ENCODE measurements at regions not wholly inside any gene's neighbourhood (a gene's known extent, or its start where the extent isn't known, plus 50 kb on each side); places are given as distances from the start of the nearest gene placed in this dataset.

DNA sequence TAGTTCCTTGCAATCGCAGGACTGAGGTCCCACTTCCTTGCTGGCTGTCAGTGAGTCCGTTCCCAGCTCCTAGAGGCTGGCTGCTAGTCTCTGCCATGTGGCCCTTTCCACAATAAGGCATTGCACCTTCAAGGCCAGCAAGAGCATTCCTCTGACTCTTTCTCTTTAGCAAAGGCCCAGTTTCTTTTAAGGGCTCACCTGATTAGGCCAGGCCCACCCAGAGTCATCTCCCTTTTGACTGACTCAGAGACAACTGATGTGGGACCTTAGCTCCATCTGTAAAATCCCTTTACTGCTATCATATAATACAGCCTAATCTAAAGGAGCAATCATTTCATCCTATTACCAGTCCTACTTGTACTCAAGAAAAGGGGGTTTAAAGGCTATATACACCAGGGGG lies 278.2 kb downstream of the SLC4A3 start:
- no peak for DNase-seq

DNA sequence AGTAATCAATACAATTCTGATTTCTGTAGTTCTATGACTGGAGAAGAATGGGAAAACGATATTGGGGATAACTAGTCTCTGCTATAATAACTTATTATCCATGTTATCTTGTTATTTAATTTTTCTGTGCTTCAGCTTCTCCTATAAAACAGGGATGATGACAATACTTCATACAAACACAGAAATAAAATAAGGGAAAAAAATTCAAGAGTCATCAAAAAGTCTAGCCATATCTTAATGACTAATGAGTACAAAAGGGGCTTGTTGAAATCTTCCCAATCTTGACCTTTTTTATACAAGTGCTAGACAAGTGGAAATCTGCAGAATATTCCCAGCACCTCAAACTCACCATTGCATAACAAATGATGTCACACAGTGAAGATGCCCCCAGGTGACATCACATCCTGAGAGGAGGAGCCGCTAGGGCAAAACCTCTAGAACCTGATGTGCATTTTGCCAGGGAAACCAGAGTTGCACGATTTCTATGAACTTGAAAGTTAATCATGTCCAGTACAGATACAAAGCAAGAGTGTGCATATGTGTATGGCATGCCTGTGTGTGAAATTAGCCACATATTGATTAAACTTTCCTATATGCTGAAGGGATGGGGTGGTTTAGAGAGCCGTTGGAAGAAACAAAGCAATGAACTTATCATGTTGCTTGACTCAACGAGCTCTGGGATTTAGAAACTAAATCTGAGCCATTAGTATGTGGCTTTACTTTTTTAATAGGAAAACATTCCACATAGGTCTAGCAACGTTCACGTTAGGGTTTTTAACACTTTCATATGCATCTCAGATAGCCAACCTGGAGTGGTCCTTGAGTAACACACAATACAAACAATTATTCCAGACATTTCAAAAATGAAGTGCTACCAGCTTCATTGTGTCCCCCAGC lies 278.9 kb downstream of the SLC4A3 start:
- DNase-seq: no peak

DNA sequence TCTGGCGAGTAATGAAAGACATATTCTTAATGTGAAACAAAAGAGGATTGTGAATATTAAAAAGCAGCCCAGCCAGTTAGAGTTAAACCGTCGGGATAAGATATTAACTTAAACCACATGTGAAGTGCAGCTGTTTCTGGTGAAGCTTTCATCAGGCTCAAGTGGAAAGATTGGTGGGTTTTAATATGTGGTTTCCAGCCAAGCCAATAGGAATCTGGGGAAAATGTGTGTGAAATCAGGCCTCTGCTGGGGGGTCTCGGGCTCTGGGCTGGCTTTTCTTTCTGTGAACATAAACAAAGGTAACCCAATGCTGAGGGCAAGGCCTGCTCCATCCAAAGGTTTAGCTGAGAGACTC lies 279.6 kb downstream of the SLC4A3 start:
- DNase-seq: no peak

DNA sequence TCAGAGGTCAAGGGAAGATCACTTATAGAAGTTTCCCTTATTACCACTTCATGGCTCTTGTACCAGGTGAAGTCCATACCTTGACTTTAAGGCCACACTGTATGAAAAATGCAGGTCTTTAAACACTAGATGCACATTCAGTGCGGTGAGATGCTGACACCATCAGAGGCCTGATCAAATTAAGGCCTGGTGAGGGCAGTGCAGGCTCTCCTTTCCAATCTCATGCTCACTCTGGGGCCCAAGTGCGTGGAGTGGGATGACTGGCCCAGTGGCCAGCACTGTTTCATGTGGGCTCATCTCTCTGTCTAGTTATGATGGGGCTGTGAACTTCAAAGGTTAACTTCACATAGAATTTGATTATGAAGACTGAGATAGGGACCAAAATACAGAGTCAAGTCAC lies 281.1 kb downstream of the SLC4A3 start:
- DNase-seq: no peak

DNA sequence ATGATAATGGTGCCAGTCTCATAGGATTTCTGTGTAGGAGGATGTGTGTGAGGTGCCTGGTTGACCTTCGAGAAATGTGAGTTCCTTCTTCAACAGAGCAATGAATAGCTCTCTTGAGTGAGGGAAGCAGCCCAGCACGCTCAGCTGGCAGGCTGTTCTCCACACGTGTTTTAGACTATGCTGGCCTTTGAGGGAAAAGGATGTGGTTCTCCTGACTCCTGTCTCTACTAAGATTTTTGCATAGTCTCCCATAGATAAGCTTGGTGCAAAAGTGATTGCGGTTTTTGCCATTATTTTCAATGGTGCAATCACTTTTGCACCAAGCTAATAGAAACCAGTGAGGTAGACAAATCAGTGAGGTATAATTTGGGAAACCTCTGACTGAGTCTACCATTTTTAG lies 284.1 kb downstream of the SLC4A3 start:
- DNase-seq: no peak

DNA sequence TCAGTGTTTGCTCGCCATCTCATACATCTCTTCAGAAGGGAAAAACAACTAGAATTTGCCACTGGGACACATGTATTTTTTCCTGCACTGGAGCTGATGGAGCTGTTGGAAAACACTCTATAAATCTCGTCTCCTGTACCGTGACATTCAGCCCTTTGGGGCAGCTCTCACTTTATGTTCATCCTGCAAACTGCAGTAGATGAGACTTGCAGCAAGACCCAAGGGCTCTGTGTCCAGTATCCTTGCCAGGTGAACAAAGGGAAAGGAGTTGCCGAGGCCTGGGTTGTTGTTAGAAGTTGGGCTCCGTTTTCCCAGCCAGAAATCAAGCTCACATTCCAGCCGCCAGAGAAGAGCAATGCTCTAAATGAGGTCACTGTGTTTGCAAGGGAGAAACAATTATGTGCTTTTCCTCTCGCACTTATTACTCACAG lies 285.1 kb downstream of the SLC4A3 start:
- DNase-seq: no peak

DNA sequence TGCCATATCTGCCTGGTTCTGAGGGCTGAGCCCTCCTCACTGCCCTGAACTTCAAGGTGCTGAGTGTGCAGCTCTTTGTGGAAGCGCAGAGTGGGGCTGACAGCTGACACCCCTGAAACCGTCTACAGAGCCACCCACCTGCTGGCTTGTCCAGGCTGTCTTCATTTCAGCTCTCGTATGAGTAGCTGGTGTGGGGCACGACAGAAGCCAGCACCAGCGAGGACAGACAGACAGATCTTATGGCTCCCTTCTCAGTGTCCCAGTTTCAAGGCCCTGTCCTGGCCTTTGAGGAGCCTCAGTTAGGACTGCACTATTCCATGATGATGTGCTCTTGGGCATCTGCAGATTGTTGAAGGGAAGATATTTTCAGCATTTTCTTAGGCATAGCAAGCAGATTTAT lies 287.1 kb downstream of the SLC4A3 start:
- no peak for DNase-seq

DNA sequence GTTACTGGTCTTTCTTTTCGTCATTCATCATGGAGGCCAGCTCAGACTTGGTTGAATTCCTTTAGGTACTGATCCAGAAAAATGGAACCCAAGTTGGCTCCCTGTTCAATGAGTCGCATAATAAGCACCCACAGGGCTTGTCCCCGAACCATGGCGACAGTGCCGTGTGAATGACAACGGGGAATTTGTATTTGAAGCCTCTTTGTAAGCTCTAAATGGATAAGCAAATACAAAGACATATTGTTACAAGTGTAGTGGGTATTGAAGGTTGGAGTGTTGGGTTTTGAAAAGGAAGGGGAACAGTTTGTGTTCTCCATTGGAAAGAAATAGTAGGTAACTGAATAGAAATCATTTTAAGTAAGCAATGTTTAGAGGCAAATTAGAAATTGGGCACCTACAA lies 288.9 kb downstream of the SLC4A3 start:
- no peak for DNase-seq

DNA sequence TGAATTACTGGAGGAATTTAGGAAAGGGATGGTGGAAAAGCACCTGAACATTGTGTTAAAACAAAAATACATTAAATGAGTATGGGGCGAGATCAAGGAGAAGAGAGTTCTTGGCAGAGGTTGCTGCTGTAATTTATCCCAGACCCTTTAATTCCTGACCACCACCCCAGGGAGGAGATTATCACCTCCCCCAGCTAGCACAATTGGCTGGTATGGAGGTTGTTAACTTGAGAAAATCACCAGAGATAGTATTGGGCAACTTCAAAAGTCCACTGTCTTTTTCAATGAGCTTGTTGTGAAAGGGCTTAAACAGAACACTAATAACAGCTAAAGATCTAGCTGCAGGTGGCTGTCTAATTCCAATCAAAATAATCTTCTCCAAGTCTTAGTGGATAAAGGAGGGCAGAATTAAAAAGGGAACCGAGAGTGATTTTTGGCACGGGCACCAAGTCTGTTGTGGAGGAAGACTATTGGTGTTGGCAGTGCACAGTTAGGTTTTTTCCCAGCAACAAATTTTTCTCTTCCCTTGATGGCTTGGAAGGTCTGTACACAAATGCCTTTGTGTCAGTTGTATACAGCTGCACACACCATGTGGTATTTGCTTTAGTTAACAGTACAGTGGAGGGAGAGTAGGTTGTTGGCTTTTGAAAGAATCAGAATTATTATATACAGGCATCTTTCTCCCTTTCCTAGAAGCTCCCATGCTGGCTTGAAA lies 289.5 kb downstream of the SLC4A3 start:
- no peak for DNase-seq

DNA sequence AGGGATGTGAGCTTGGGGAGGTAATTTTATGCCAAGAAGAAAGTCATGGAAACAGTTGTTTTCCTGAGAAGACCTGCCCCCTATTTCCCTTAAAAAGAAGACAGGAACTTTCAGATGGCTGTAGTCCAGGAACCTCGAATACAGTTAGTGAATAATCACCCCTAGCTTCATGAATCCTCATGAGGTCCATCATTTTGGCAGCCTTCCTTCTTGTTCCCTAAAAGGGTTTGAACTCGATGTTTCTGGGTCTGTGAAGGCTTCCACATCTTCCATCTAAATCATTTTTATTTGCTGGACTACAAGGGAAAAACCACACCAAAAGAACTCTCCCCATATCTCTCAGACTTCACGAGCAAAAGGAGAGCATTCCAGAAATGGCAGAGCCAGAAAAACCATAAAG lies 290.8 kb downstream of the SLC4A3 start:
- no peak for DNase-seq

DNA sequence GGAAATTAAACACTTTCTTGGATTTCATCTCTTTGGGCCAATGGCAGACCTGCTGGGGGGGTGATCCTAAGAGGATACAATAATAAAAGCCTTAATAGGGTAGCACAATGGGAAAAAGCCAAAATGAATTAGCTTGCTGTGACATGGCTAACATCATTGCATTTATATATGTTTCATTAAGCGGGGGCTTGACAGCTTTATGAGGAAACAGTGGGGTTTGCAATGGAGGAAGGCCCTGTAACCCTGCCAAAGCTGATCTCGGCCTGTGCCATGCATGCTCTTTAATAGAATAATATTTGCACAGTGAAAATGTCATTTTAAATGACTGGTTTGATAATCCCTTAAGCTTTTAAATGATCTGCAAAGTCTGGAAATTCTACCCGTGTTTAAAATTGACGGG lies 291.5 kb downstream of the SLC4A3 start:
- no peak for DNase-seq

DNA sequence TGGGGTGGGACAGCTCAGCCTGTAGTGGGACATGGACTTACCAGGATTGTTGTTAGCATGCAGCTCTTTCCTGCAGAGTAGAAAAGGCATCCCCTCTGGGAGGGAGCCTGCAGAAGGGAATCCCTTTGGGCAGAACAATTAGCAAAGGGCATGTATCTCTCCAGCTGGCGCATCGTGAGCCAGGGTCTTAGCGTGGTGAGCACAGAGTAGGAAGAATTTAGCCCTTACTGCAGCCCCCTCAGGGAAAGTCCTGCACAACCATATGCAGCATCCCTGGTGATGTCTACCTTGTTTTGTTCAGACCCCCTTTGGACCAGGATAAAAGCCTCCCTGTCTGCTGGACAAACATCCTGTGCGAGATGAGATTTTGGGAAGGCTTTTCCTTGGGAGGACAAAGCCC lies 292.1 kb downstream of the SLC4A3 start:
- no peak for DNase-seq

DNA sequence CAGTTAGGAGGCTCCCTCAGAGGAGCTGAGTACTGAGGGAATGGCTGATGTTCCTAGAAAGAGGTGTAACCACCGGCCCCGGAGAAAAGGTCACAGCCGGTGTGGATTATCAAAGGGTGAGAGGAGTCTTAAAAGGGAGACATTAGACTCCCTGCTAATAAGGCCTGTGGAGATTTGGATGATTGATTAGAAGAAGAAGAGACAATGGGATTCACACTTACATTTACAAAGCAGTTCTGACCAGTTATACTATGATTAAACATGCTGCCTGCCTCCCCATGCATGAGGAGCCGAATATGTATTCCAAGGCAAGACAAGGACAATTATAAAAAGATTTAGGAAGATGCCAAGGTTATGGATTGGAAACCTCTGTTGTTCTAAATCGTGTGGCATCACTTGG lies 302.4 kb downstream of the SLC4A3 start:
- no peak for DNase-seq

DNA sequence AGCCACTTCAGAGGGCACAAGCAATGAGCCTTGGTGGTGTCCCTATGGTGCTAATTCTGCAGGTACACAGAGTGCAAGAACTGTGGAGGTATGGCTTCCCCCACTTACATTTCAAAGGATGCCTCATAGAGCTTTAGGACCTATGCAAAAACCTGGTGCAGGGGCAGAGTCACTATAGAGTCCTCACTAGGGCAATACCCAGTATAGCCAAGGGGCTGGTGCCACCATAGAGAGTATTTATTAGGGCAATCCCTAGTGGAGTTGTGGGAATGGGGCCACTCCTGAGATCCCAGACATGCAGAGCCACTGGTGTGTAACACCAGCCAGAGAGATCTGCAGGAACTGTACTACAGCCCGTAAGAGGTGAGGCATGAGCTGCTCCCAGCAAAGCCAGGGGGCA lies 312.2 kb downstream of the SLC4A3 start:
- DNase-seq: no peak

DNA sequence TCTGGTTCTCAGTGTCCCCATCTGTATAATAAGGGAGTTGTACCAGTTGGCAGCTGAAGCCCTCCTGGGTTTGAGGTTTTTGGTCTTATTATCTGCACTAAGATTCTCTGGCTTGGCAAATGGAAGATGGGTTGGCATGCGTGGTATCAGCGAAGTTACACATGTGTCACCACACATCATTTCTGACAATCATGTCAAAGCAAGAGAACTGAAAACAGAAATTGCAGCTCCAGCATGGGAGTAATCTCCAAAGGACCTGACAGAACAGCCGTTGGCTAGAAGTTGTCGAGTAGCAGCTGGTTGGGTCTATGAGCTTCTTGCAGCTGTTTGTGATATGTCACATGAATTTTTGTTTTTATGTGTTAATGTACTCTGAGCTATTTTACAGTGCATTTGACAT lies 317.4 kb downstream of the SLC4A3 start:
- no peak for DNase-seq

DNA sequence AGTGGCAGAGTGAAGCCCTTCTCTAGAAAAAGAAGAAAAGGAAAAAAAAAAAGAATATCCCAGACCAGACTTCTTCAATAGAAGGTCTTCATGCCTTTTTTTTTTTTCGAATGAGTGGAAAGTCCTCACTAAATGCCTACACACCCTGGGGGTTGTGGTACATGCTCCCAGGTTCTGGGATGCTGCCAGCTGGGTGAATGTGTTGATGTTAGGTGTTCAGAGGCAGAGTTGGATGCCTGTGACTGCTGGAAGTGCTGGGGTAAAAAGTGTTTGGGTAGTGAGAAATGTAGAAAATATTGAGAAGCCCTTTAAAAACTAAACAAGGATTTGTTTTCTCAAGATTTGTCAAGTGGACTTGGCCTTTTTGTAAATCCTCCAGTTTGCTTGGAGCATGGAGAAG lies 318.6 kb downstream of the SLC4A3 start:
- no peak for DNase-seq

DNA sequence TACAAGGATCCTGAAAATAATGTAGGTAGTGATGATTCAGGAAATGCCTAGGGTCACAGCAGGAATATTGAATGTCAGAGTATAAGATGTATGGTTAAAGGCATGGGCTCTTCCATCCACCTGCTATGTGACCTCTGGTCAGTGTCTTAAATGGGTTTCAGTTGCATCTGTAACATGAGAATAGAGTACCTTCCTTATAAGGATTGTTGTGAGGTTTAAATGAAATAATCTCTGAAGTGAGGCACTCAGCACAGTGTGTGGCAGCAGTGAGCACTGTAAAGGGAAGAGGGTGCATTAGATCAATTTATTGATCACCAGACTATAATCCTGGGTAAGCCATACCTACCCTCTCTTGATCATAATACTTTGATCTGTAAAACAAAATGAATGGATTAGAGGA lies 319.1 kb downstream of the SLC4A3 start:
- no peak for DNase-seq

DNA sequence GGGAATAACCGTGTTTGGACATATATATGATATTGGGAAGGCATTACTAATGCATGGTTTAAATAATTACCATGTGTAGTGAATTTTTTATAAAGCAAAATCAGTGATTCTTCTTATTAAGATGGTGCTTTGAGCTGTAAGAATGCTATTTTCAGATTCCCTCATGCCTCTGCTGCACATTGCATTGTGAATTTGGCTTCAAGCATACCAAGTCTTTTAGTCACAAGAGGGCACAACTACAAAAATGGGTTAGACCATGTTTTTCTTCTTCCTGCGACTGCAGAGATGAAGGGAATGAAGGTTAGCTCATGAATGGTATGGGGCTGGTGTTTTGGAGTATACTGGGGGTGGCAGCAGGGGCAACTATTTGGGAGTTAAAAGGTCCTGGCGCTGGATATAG lies 320.1 kb downstream of the SLC4A3 start:
- no peak for DNase-seq

DNA sequence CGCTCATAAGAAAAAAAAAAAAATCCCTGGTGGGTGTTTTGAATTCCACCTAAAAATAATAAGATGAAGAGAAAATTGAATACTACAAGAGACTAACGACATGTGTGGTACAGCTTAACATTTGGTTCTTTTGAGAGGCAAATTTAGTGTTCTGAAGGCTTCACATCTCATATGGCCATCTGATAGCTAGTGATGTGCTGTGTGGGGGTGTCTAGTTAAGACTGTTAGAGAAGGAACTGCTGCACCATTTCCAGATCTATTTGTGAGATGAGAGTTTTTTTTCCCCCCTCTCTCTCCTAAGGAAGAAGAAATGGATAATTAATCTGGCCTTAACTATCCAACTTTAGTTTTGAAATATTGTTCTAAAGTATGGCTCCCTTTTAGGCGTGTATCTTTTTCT lies 321.6 kb downstream of the SLC4A3 start:
- DNase-seq: no peak

DNA sequence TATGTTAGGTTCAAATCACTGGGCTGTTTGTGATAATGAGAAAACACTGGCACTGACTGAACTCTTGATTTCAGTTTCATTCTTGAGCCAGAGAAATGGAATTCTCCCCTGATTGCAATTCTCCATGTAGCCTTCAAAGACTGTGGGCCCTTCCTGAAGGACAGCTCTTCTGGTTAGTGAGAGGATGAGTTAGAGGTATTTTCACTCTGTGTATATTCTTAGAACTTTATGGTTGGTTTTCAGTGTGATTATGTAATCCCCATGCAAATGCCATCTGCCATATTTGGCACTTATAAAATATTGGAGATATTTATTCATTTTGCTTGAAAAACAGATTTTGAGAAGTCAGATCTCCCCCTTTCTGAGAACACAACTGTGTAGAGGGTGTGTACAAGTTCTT lies 323.7 kb downstream of the SLC4A3 start:
- no peak for DNase-seq

DNA sequence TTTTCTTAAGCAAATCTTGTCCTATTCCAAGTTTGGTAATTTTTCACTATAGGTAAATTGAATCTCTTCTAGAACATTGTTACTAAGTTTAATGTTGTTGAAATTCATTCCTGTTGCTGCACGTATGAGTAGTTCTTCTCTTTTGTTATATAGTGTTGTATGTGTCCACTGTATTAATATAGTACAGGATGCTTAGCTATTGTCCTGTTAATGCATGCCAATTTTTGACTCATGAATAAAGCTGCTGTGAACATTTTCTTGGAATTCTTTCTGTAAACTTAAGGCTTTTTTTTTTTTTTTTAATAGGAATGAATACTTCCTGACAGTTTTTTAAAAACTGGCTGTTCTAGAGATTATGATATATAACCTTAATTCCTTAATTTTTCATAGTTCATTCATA lies 326.9 kb downstream of the SLC4A3 start:
- no peak for DNase-seq

DNA sequence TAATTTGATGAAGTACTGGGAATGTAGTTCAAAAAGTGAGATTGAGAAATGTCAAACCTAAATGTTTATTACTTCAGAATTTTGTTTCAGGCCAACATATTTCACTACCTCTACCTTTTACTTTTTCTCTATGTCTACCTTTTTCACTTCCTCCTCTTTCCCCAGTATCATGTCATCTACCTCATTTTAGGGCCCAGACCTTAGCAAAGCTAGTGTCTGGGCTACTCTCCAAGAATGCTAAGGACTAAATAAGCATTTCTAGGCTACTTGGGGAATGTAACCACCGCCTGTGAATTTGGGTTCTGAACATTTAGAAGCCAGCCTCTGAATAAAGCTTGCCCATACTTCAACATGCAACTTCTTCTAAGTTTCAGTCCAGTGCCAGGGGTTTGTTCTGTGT lies 330.4 kb downstream of the SLC4A3 start:
- no peak for DNase-seq

DNA sequence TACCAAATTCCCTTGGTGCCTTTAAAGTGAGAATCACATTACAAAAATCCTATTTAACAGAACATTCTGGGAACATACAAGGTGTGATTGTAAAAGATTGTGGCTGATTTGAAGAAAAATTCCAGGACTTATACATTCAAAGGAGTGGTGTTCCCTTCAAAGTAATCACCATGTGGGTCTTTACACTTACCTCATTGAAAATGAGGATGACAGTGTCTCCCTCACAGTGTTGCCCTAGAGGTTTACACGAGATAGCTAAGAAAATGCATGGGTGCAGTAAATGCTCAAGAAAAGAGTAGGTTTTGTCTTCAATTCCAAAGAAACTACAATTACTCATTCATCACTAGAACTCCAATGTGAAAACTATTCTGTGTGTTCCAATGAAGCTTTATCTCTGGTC lies 331.5 kb downstream of the SLC4A3 start:
- DNase-seq: no peak

DNA sequence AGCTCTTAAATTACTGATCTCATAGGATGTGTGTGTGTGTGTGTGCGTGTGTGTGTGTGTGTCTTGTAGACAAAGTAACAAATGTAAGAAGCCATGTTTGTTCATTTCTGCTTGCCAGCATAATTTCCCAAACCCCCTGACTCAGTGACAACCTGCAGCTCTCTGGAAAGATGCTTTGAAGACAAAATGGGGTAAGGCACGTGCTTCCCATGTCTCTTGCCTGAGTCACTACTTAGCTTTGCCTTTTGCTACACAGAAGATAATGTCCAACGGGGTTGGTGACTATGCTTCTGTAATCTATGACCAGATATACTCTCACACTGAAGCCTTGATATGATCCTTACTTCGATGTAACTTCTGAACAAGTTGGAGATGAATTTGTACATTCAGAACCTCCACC lies 332.0 kb downstream of the SLC4A3 start:
- no peak for DNase-seq

Data from NCI-H146 (cell line).